Mesendoderm (in vitro differentiated cells): ENCODE measurements at regions not wholly inside any gene's neighbourhood (a gene's known extent, or its start where the extent isn't known, plus 50 kb on each side); places are given as distances from the start of the nearest gene placed in this dataset.

Experiments used
- DNase-seq: peaks from one replicate; pipeline ENCODE4 v3.0.0; 2013
- H2AK5ac ChIP-seq: 2 replicates; pipeline ENCODE4 v1.6.1; 2013; ENCODE audit warnings: low read length, inconsistent platforms
- H2BK120ac ChIP-seq: 2 replicates; pipeline ENCODE4 v1.6.1; 2013; ENCODE audit warnings: low read depth, mild to moderate bottlenecking, low read length, moderate library complexity, mixed read lengths
- H2BK15ac ChIP-seq: replicated peaks from 2 replicates; pipeline ENCODE4 v1.6.1; 2013; ENCODE audit warnings: low read depth, mild to moderate bottlenecking, moderate library complexity
- H2BK5ac ChIP-seq: 2 replicates; pipeline ENCODE4 v1.6.1; 2013; ENCODE audit warnings: low read length, inconsistent platforms
- H3K18ac ChIP-seq: 2 replicates; pipeline ENCODE4 v1.6.1; 2013; ENCODE audit warnings: mild to moderate bottlenecking, low read length, mixed read lengths
- H3K23ac ChIP-seq: one replicate; pipeline ENCODE4 v1.6.1; 2013; ENCODE audit warnings: low read length
- H3K27ac ChIP-seq: 2 replicates; pipeline ENCODE4 v1.5.1; 2013; ENCODE audit warnings: low read depth, mild to moderate bottlenecking, inconsistent platforms, low read length, moderate library complexity
- H3K27me3 ChIP-seq: 2 replicates; pipeline ENCODE4 v1.6.1; 2013; ENCODE audit warnings: low read length, control low read depth, mild to moderate bottlenecking, inconsistent platforms; ENCODE audit not compliant: insufficient read depth, poor library complexity
- H3K36me3 ChIP-seq: 2 replicates; pipeline ENCODE4 v1.6.1; 2013; ENCODE audit warnings: low read length, inconsistent platforms; ENCODE audit not compliant: control insufficient read depth, insufficient read depth
- H3K4ac ChIP-seq: one replicate; pipeline ENCODE4 v1.6.1; 2013; ENCODE audit warnings: low read depth, mild to moderate bottlenecking, low read length, moderate library complexity
- H3K4me1 ChIP-seq: 2 replicates; pipeline ENCODE4 v1.6.1; 2013; ENCODE audit warnings: low read depth, low read length, inconsistent platforms; ENCODE audit not compliant: control insufficient read depth
- H3K4me2 ChIP-seq: 2 replicates; pipeline ENCODE4 v1.6.1; 2013; ENCODE audit warnings: low read length
- H3K4me3 ChIP-seq: 2 replicates; pipeline ENCODE4 v1.5.1; 2013; ENCODE audit warnings: mild to moderate bottlenecking, low read length
- H3K56ac ChIP-seq: one replicate; pipeline ENCODE4 v1.6.1; 2013; ENCODE audit warnings: low read length
- H3K79me1 ChIP-seq: 2 replicates; pipeline ENCODE4 v1.6.1; 2013; ENCODE audit warnings: low read length, inconsistent platforms
- H3K79me2 ChIP-seq: 2 replicates; pipeline ENCODE4 v1.6.1; 2013; ENCODE audit warnings: mild to moderate bottlenecking, low read length; ENCODE audit not compliant: control insufficient read depth, insufficient read depth
- H3K9ac ChIP-seq: 2 replicates; pipeline ENCODE4 v1.6.1; 2013; ENCODE audit warnings: low read length, inconsistent platforms
- H4K5ac ChIP-seq: one replicate; pipeline ENCODE4 v1.6.1; 2013; ENCODE audit warnings: low read length
- H4K8ac ChIP-seq: one replicate; pipeline ENCODE4 v1.6.1; 2013; ENCODE audit warnings: low read depth, mild to moderate bottlenecking, control low read depth, low read length, moderate library complexity
- WGBS: extraction: QIAGEN DNeasy Blood & Tissue Kit; methylation state at CpG from one replicate; pipeline ENCODE4 v1.1.7; 2013; ENCODE audit warnings: low lambda C conversion rate, missing lambda C conversion rate; ENCODE audit not compliant: insufficient coverage; ENCODE audit errors: extremely low coverage; 5-methylcytosine and 5-hydroxymethylcytosine counted together

DNA sequence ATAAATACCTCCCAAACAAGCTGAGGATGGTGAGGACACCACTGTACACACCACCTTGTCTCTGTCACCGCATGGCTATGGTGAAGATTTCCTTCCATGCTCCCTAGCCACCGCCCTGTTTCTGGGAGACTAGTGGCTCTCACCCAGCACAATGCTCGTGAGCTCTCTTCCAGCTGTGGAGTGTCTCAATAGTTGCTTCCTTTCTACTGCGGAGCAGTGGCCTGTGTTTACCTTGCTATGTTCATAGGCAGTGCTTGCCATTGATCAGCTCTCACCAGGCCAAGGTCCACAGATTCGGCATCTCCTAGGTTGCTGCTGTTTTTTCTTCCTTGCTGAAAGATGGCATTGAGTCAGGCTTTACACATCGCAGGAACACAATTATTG lies 313.6 kb upstream of the RTL1 start:
- Histone ChIP-seq H4K5ac (no peak overlapping the region), H3K23ac (no peak overlapping the region), H2BK15ac (no peak overlapping the region), H3K4me1 (no peaks in the 10 kb centered on the region), H3K18ac (no peak overlapping the region), H3K4me2 (no peak overlapping the region), H2BK120ac (no peak overlapping the region), H2BK5ac (no peak overlapping the region), H3K4me3 (no peak overlapping the region), H4K8ac (no peak overlapping the region), H3K27ac (no peak overlapping the region), H3K36me3 (no peaks in the 10 kb centered on the region), H3K4ac (no peak overlapping the region), H2AK5ac (no peak overlapping the region), H3K56ac (no peak overlapping the region), H3K79me1 (no peaks in the 10 kb centered on the region), H3K79me2 (no peaks in the 10 kb centered on the region), H3K9ac (no peak overlapping the region), H3K27me3 (no peaks in the 10 kb centered on the region)
- WGBS: no CpG with 5 or more reads among the region's 6 CpGs
- DNase-seq: no peak

DNA sequence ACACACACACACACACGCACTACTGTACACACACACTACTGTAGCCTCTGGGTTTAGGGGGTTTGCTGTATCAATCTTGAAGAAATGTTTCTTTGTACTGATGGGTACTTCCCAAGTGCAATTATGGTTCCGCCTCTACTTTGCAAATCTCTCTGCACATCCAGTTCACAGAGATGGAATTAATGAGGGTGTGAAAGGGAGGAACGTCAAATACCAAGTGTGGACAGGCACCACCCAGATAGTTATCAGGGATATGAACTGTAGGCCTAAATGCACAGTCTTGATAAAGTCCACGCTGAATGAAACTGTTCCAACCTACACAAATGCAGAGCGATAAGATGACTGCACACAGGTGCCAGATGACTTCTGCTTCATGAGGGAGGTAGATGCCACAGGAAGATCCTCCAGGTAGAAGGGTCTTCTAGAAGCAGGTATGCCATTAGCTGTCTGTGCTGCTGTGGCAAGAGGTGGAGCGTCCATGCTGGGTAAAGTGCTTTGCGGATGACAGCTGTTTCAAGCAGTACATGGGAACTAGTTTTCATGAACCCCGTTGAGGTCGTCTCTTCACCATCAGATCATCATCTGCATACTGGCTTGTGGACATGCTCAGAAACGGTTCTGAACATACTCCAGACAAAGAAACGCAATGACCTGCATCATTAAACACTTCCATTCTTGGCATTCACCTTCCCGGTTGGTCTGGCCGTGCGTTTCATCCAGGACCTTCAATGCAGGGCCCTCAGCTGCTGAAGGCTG lies 314.3 kb upstream of the RTL1 start:
- Histone ChIP-seq H3K4ac (no peak overlapping the region), H3K36me3 (no peaks in the 10 kb centered on the region), H3K27me3 (no peaks in the 10 kb centered on the region), H4K8ac (no peak overlapping the region), H3K27ac (no peak overlapping the region), H3K79me1 (no peaks in the 10 kb centered on the region), H3K23ac (no peak overlapping the region), H3K4me1 (no peaks in the 10 kb centered on the region), H3K18ac (no peak overlapping the region), H3K56ac (no peak overlapping the region), H2AK5ac (no peak overlapping the region), H3K79me2 (no peaks in the 10 kb centered on the region), H3K4me2 (no peak overlapping the region), H2BK5ac (no peak overlapping the region), H2BK120ac (no peak overlapping the region), H2BK15ac (no peak overlapping the region), H3K9ac (no peak overlapping the region), H4K5ac (no peak overlapping the region), H3K4me3 (no peak overlapping the region)
- no peak for DNase-seq
- no CpG with 5 or more reads among the region's 14 CpGs for WGBS

DNA sequence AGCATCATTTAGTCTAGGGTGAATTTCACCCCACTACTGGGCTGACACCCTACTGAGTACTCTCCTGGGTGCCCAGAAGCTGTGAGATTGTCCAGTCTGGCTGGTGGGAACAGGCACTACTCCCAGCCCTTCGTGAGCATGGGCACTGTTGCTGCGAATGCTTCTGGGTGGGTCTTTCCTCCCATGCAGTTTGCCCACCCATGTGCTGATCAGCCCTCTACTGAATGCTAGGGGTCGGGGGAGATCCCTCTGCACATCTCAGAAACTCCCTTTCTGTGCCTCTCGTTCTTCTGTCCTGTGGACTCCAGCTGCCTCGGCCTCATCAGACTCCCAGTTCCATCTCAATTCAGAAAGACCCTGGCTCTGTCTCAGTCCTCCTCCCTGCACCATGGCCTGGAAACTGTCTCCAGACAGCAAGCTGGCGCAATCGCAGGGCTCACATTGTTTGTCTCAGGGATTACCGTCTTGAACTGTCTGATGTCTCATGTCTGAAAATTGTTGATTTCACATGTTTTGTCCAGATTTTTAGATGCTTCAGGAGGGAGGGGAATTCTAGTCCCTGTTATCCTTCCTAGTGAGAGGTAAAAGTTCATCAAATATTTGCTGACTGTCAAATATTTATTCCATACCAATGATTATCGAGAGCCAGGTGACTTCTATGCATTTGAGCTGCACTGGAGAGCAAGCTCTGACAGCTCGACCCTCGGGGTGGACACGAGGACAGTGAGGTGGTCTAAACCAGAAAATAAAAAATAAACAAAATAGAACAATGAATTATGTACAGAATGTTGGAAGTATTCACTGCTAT lies 316.6 kb upstream of the RTL1 start:
- WGBS: no CpG with 5 or more reads among the region's 12 CpGs
- Histone ChIP-seq H3K9ac (no peak overlapping the region), H3K18ac (no peak overlapping the region)

DNA sequence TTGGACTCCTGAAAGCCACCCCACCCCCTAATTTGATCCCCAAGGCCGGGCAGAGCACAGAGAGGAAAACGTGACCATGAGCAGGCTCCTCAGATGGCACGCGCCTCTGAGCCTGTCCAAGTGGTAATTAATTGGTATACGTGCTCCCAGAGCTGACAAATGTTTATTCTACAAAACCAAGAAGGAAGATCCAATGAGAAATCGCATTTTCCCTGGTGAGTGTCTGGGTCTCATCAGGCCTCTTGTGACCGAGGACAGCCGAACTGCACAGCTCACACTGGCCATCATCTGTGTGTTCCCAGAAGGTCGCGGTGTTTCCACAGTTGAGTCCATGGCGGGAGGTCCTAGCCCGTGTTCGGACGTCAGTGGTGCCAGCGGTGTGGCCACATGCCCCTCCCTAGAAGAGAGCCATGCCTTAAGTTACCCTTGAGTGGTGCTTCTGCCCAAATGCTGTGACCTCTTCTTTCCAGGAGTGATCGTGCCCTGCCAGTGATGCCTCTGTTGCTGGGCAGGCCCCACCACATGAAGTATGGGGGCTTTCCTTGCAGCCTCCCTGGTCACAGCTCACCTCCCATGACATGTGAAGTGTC lies 317.5 kb upstream of the RTL1 start:
- Histone ChIP-seq H3K4ac (no peak overlapping the region), H3K79me1 (no peaks in the 10 kb centered on the region), H3K18ac (no peak overlapping the region), H3K56ac (no peak overlapping the region), H3K23ac (no peak overlapping the region), H4K5ac (no peak overlapping the region), H3K9ac (no peak overlapping the region), H3K4me3 (no peak overlapping the region), H3K79me2 (no peaks in the 10 kb centered on the region), H3K27ac (no peak overlapping the region), H3K36me3 (no peaks in the 10 kb centered on the region), H3K4me2 (no peak overlapping the region), H3K4me1 (no peaks in the 10 kb centered on the region), H2AK5ac (no peak overlapping the region), H2BK15ac (no peak overlapping the region), H4K8ac (no peak overlapping the region), H2BK120ac (no peak overlapping the region), H3K27me3 (no peaks in the 10 kb centered on the region), H2BK5ac (no peak overlapping the region)
- DNase-seq: no peak
- no CpG with 5 or more reads among the region's 16 CpGs for WGBS

More for the DNA sequence above, 316.6 kb upstream of the RTL1 start:
- no peak overlapping the region for H4K8ac ChIP-seq
- H4K5ac ChIP-seq: no peak overlapping the region
- H3K4ac ChIP-seq: no peak overlapping the region
- H3K36me3 ChIP-seq: no peaks in the 10 kb centered on the region
- no peak overlapping the region for H2BK15ac ChIP-seq
- no peak overlapping the region for H2BK5ac ChIP-seq
- H3K4me2 ChIP-seq: no peak overlapping the region
- H3K4me1 ChIP-seq: no peaks in the 10 kb centered on the region
- H3K4me3 ChIP-seq: no peak overlapping the region
- no peak overlapping the region for H2AK5ac ChIP-seq
- no peak overlapping the region for H2BK120ac ChIP-seq
- H3K23ac ChIP-seq: no peak overlapping the region
- no peak overlapping the region for H3K56ac ChIP-seq
- H3K27me3 ChIP-seq: no peaks in the 10 kb centered on the region
- H3K27ac ChIP-seq: no peak overlapping the region
- DNase-seq: no peak
- no peaks in the 10 kb centered on the region for H3K79me2 ChIP-seq
- no peaks in the 10 kb centered on the region for H3K79me1 ChIP-seq

DNA sequence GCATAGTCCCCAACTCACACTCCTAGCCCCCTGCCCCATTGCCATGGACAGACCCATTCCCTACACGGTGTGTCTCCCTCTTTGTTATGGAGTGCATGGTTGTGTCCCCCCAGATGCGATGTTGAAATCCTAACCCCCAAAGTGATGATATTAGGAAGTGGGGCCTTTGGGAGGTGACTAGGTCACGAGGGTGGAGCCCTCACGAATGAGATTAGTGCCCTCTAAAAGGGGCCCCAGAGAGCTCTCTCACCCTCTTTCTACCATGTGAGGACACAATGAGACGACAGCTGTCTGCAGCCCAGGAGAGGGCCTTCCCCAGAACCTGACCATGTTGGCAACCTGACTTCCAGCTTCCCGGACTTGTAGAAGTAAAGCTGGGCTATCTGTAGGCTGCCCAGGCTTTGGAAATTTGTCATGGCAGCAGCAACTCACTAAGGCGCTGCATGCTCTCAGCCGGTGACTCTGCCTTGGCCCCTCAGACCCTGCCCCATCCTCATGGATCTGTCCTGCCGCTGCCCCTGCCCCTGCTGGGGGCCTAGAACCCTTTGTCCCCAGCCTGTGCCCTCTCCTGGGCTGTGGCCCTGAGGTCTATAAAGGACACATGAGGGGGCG lies 318.1 kb upstream of the RTL1 start:
- Histone ChIP-seq H3K4ac (no peak overlapping the region), H3K79me1 (no peaks in the 10 kb centered on the region), H3K27ac (no peak overlapping the region), H3K23ac (no peak overlapping the region), H3K4me3 (no peak overlapping the region), H3K4me1 (no peaks in the 10 kb centered on the region), H2AK5ac (no peak overlapping the region), H3K79me2 (no peaks in the 10 kb centered on the region), H4K5ac (no peak overlapping the region), H2BK15ac (no peak overlapping the region), H3K36me3 (no peaks in the 10 kb centered on the region), H4K8ac (no peak overlapping the region), H3K18ac (no peak overlapping the region), H2BK120ac (no peak overlapping the region), H2BK5ac (no peak overlapping the region), H3K27me3 (no peaks in the 10 kb centered on the region), H3K4me2 (no peak overlapping the region), H3K9ac (no peak overlapping the region), H3K56ac (no peak overlapping the region)
- no peak for DNase-seq
- no CpG with 5 or more reads among the region's 10 CpGs for WGBS
